IMR-90 (cell line): ENCODE measurements at regions not wholly inside any gene's neighbourhood (a gene's known extent, or its start where the extent isn't known, plus 50 kb on each side); places are given as distances from the start of the nearest gene placed in this dataset.

Source experiments
- ATAC-seq: fragments of 200-7000 bp; cut with Tn5 transposase; 2 replicates; pipeline ENCODE4 v1.9.1; 2020; ENCODE audit warnings: low read depth, mild to moderate bottlenecking, moderate library complexity
- BruUV-seq: library from RNA; stranded (reverse); fragments of 400-500 nt; replicated peaks from 2 replicates; lab custom pipeline; 2021; lab: Mats Ljungman, UMichigan
- CTCF ChIA-PET: fragments of 300-600 bp; formaldehyde crosslinking; extraction: SDS; loops from one replicate; lab custom pipeline; 2021; ENCODE audit warnings: antibody characterized with exemption; lab: Yijun Ruan, JAX
- POLR2A ChIA-PET: fragments of 300-600 bp; sonication (Branson Sonifier 250); formaldehyde crosslinking; loops from one replicate; lab custom pipeline; 2022; ENCODE audit warnings: antibody characterized with exemption; ENCODE audit not compliant: unreplicated experiment; lab: Charles Lee
- DNase-seq: peaks from one replicate; pipeline ENCODE4 v3.0.0; 2013
- H2AFZ ChIP-seq: replicated peaks from 2 replicates; pipeline ENCODE3; 2013; ENCODE audit warnings: low read length, mild to moderate bottlenecking; ENCODE audit not compliant: poor library complexity
- H2AK5ac ChIP-seq: 2 replicates; pipeline ENCODE4 v1.6.1; 2013; ENCODE audit warnings: low read depth, low read length, inconsistent platforms
- H2AK9ac ChIP-seq: replicated peaks from 2 replicates; pipeline ENCODE3; 2013; ENCODE audit warnings: mild to moderate bottlenecking, low read depth, low read length, moderate library complexity; ENCODE audit not compliant: poor library complexity
- H2BK120ac ChIP-seq: 2 replicates; pipeline ENCODE4 v1.6.1; 2013; ENCODE audit warnings: low read depth, low read length, inconsistent platforms
- H2BK15ac ChIP-seq: 3 replicates; pipeline ENCODE4 v1.6.1; 2013; ENCODE audit warnings: low read depth, low read length, inconsistent platforms
- H2BK20ac ChIP-seq: 2 replicates; pipeline ENCODE4 v1.6.1; 2013; ENCODE audit warnings: low read depth, mild to moderate bottlenecking, inconsistent platforms, low read length, moderate library complexity
- H2BK5ac ChIP-seq: 2 replicates; pipeline ENCODE4 v1.6.1; 2013; ENCODE audit warnings: mild to moderate bottlenecking, low read depth, low read length, inconsistent platforms; ENCODE audit not compliant: poor library complexity, severe bottlenecking
- H3K14ac ChIP-seq: replicated peaks from 2 replicates; pipeline ENCODE4 v1.6.1; 2013; ENCODE audit warnings: low read depth, low read length, inconsistent platforms
- H3K18ac ChIP-seq: 2 replicates; pipeline ENCODE4 v1.6.1; 2013; ENCODE audit warnings: low read depth, low read length, control low read depth
- H3K23ac ChIP-seq: 2 replicates; pipeline ENCODE4 v1.6.1; 2013; ENCODE audit warnings: low read depth, low read length, inconsistent platforms
- H3K27ac ChIP-seq: 2 replicates; pipeline ENCODE4 v1.5.1; 2013; ENCODE audit warnings: mild to moderate bottlenecking, control low read depth, low read length; ENCODE audit not compliant: insufficient read depth
- H3K27me3 ChIP-seq: 2 replicates; pipeline ENCODE4 v1.6.1; 2013; ENCODE audit warnings: low read length; ENCODE audit not compliant: control insufficient read depth, insufficient read depth
- H3K36me3 ChIP-seq: 2 replicates; pipeline ENCODE4 v1.6.1; 2013; ENCODE audit warnings: low read length, mixed read lengths; ENCODE audit not compliant: control insufficient read depth, insufficient read depth
- H3K4ac ChIP-seq: 2 replicates; pipeline ENCODE4 v1.6.1; 2013; ENCODE audit warnings: low read depth, low read length, inconsistent platforms
- H3K4me1 ChIP-seq: 2 replicates; pipeline ENCODE4 v1.6.1; 2013; ENCODE audit warnings: low read length, mixed read lengths; ENCODE audit not compliant: control insufficient read depth, insufficient read depth
- H3K4me2 ChIP-seq: 2 replicates; pipeline ENCODE4 v1.6.1; 2013; ENCODE audit warnings: low read depth, mild to moderate bottlenecking, control low read depth, low read length, moderate library complexity
- H3K4me3 ChIP-seq: 2 replicates; pipeline ENCODE4 v1.5.1; 2013; ENCODE audit warnings: low read depth, mild to moderate bottlenecking, control low read depth, low read length, moderate library complexity; ENCODE audit not compliant: insufficient read depth
- H3K56ac ChIP-seq: 2 replicates; pipeline ENCODE4 v1.6.1; 2013; ENCODE audit warnings: low read length, inconsistent platforms; ENCODE audit not compliant: insufficient read depth; ENCODE audit errors: extremely low read depth
- H3K79me1 ChIP-seq, 2 experiments: 2 replicates each; pipeline ENCODE4 v1.6.1; 2013; ENCODE audit warnings: low read length in 2 of 2, inconsistent platforms in 1 of 2, low read depth in 1 of 2
- H3K9ac ChIP-seq: 2 replicates; pipeline ENCODE4 v1.6.1; 2013; ENCODE audit warnings: low read depth, low read length, control low read depth
- H3K9me1 ChIP-seq: 2 replicates; pipeline ENCODE4 v1.6.1; 2013; ENCODE audit warnings: low read length, inconsistent platforms; ENCODE audit not compliant: insufficient read depth
- H3K9me3 ChIP-seq: 2 replicates; pipeline ENCODE4 v1.6.1; 2013; ENCODE audit warnings: low read length; ENCODE audit not compliant: control insufficient read depth, insufficient read depth
- H4K20me1 ChIP-seq: 2 replicates; pipeline ENCODE4 v1.6.1; 2013; ENCODE audit warnings: low read length, inconsistent platforms; ENCODE audit not compliant: insufficient read depth
- H4K5ac ChIP-seq: 2 replicates; pipeline ENCODE4 v1.6.1; 2013; ENCODE audit warnings: mild to moderate bottlenecking, low read depth, low read length, control low read depth
- H4K8ac ChIP-seq, 2 experiments: 2 replicates each; pipeline ENCODE4 v1.6.1; 2013; ENCODE audit warnings: low read depth in 2 of 2, low read length in 2 of 2, control low read depth in 1 of 2, inconsistent platforms in 1 of 2
- H4K91ac ChIP-seq: 2 replicates; pipeline ENCODE4 v1.6.1; 2013; ENCODE audit warnings: low read depth, low read length, inconsistent platforms; ENCODE audit not compliant: insufficient read depth
- CHD1 ChIP-seq: IDR thresholded peaks from 2 replicates; pipeline ENCODE4 v1.6.1; 2012; ENCODE audit warnings: low read depth, low read length, improper control_type of control experiment
- FOS ChIP-seq: fragments of 150-350 bp; IDR thresholded peaks from 2 replicates; pipeline ENCODE4 v1.6.1; 2016; ENCODE audit warnings: low read depth, low read length
- MAFK ChIP-seq: IDR thresholded peaks from 2 replicates; pipeline ENCODE4 v1.6.1; 2012; ENCODE audit warnings: low read depth, low read length, improper control_type of control experiment
- MAZ ChIP-seq: IDR thresholded peaks from 2 replicates; pipeline ENCODE4 v1.6.1; 2012; ENCODE audit warnings: low read depth, mild to moderate bottlenecking, low read length, improper control_type of control experiment, moderate library complexity, borderline replicate concordance
- MXI1 ChIP-seq: IDR thresholded peaks from 2 replicates; pipeline ENCODE4 v1.6.1; 2012; ENCODE audit warnings: low read depth, mild to moderate bottlenecking, low read length, moderate library complexity, borderline replicate concordance
- POLR2A ChIP-seq: IDR thresholded peaks from 2 replicates; pipeline ENCODE4 v1.6.1; 2012; ENCODE audit warnings: mild to moderate bottlenecking, low read depth, low read length
- RAD21 ChIP-seq: IDR thresholded peaks from 2 replicates; pipeline ENCODE4 v1.6.1; 2012; ENCODE audit warnings: low read length, improper control_type of control experiment
- RFX5 ChIP-seq: IDR thresholded peaks from 2 replicates; pipeline ENCODE4 v1.8.0; 2012; ENCODE audit warnings: low read depth, mild to moderate bottlenecking, low read length, moderate library complexity
- SMC3 ChIP-seq: fragments of 150-350 bp; IDR thresholded peaks from 2 replicates; pipeline ENCODE4 v1.6.1; 2016; ENCODE audit warnings: low read depth, mild to moderate bottlenecking, antibody characterized with exemption, low read length, moderate library complexity
- WGBS, 2 experiments: methylation state at CpG; one replicate each; pipeline versions ENCODE4 v1.1.5 to v1.1.7; 2013; ENCODE audit warnings: missing lambda C conversion rate in 2 of 2; ENCODE audit not compliant: insufficient read length in 1 of 2; ENCODE audit errors: extremely low coverage in 2 of 2; 5-methylcytosine and 5-hydroxymethylcytosine counted together
- dilution Hi-C: fragments of 300-500 bp; cut with HindIII; formaldehyde crosslinking; loops from one replicate; pipeline ENCODE4 v1.14.3; 2018; ENCODE audit warnings: low sequenced_read_pairs; ENCODE audit not compliant: unreplicated experiment
- in situ Hi-C: fragments of 300-500 bp; cut with MboI; formaldehyde crosslinking; loops from 3 replicates; pipeline ENCODE4 v1.14.3; 2019; ENCODE audit warnings: low sequenced_read_pairs, inconsistent platforms, mixed read lengths
- intact Hi-C: fragments of 100-400 bp; cut with micrococcal nuclease; formaldehyde crosslinking; loops from 2 replicates; pipeline ENCODE4 v1.10.0; 2022
- TF ChIP-seq, protein P1 (sequence below): fragments of 150-350 bp; IDR thresholded peaks from 2 replicates; pipeline ENCODE4 v1.6.1; 2016; ENCODE audit warnings: low read depth, mild to moderate bottlenecking, low read length, moderate library complexity, borderline replicate concordance

DNA sequence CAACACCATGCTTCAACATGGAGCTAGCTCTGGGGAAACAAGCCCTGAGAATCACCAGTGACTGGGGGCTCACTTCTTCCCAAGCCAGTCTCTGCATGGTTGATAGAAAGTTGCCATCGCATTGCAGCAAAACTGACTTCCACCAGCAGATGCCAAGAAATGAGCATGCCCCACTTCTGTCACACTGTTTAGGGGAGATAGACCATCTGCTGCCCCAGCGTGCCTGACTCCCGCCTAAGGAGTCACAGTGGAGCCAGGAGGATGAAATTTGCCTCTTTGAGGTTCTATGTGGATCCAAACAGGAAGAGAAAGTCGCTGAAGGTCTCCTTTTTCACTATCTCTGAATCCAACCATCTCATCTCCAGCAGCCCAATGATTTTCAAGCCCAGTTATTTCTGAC, 116.7 kb upstream of the SLIT3 start:
- no peak overlapping the region for H3K27ac ChIP-seq
- WGBS, 2 experiments, result no CpG with 5 or more reads among the region's 4 CpGs
- H3K9ac ChIP-seq, result no peak overlapping the region
- CTCF ChIA-PET, result no interaction called here
- H3K14ac ChIP-seq, result no peak overlapping the region
- dilution Hi-C loops (no loop called here), intact Hi-C loops (no loop called here), in situ Hi-C loops (no loop called here)
- H2AK5ac ChIP-seq, result no peak overlapping the region
- POLR2A ChIA-PET, result no interaction called here
- no TSS peak for BruUV-seq
- no peak for ATAC-seq
- no peaks in the 10 kb centered on the region for H3K27me3 ChIP-seq
- no peaks in the 10 kb centered on the region for H4K20me1 ChIP-seq
- no peak overlapping the region for H2BK15ac ChIP-seq
- H3K4ac ChIP-seq, result no peak overlapping the region
- no peak overlapping the region for H3K4me3 ChIP-seq
- no peak overlapping the region for H2BK120ac ChIP-seq
- no peak overlapping the region for H3K18ac ChIP-seq
- no peak overlapping the region for H4K5ac ChIP-seq
- H3K56ac ChIP-seq, result no peak overlapping the region
- no peak overlapping the region for H2AK9ac ChIP-seq
- no peak overlapping the region for H2BK20ac ChIP-seq
- H3K36me3 ChIP-seq, result no peaks in the 10 kb centered on the region
- H3K79me1 ChIP-seq, result no peaks in the 10 kb centered on the region
- no peak overlapping the region for H3K23ac ChIP-seq
- H3K4me2 ChIP-seq, result no peak overlapping the region
- no peak overlapping the region for H2BK5ac ChIP-seq
- H2AFZ ChIP-seq, result no peak overlapping the region
- H3K9me3 ChIP-seq, result no peaks in the 10 kb centered on the region
- DNase-seq, result no peak
- H3K4me1 ChIP-seq, result no peaks in the 10 kb centered on the region
- TF ChIP-seq MAZ, result no peak
- TF ChIP-seq RFX5, result no peak
- no peak for TF ChIP-seq FOS
- no peak for TF ChIP-seq CHD1
- TF ChIP-seq MXI1, result no peak
- no peak for TF ChIP-seq RAD21
- no peak for TF ChIP-seq POLR2A
- no peak for TF ChIP-seq MAFK
- no peak for TF ChIP-seq SMC3
- TF ChIP-seq, protein P1, sequence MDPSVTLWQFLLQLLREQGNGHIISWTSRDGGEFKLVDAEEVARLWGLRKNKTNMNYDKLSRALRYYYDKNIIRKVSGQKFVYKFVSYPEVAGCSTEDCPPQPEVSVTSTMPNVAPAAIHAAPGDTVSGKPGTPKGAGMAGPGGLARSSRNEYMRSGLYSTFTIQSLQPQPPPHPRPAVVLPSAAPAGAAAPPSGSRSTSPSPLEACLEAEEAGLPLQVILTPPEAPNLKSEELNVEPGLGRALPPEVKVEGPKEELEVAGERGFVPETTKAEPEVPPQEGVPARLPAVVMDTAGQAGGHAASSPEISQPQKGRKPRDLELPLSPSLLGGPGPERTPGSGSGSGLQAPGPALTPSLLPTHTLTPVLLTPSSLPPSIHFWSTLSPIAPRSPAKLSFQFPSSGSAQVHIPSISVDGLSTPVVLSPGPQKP, result no peak
- H4K8ac ChIP-seq, result no peak overlapping the region
- no peak overlapping the region for H4K91ac ChIP-seq
- H3K9me1 ChIP-seq, result no peaks in the 10 kb centered on the region
